HG02840 (cell line): ENCODE measurements at regions not wholly inside any gene's neighbourhood (a gene's known extent, or its start where the extent isn't known, plus 50 kb on each side); places are given as distances from the start of the nearest gene placed in this dataset.

Experiments used
- ATAC-seq: cut with Tn5 transposase; IDR thresholded peaks from one replicate; pipeline ENCODE4 v1.9.1; 2021; ENCODE audit warnings: mild to moderate bottlenecking, moderate library complexity, moderate number of reproducible peaks; ENCODE audit not compliant: unreplicated experiment, low FRiP score

- ATAC-seq = no peak
Measured at GRCh38 chr19:30082611-30083010, 140.6 kb downstream of the URI1 start.

GRCh38 chr19:30083125-30083681 lies 141.2 kb downstream of the URI1 start:
- ATAC-seq = no peak

- ATAC-seq = no peak
Measured at GRCh38 chr19:30083701-30084156, 141.7 kb downstream of the URI1 start.

GRCh38 chr19:30084390-30084819 lies 142.4 kb downstream of the URI1 start:
- no peak for ATAC-seq

GRCh38 chr19:30085394-30085793 lies 143.4 kb downstream of the URI1 start:
- ATAC-seq = no peak

- no peak for ATAC-seq
Measured at GRCh38 chr19:30086220-30086619, 144.2 kb downstream of the URI1 start.

- no peak for ATAC-seq
Measured at GRCh38 chr19:30086916-30087315, 144.9 kb downstream of the URI1 start.

GRCh38 chr19:30087381-30088138 lies 145.5 kb downstream of the URI1 start:
- no peak for ATAC-seq

GRCh38 chr19:30088567-30088966 lies 146.5 kb downstream of the URI1 start:
- no peak for ATAC-seq

GRCh38 chr19:30089086-30089665 lies 147.1 kb downstream of the URI1 start:
- no peak for ATAC-seq

GRCh38 chr19:30090476-30090875 lies 148.4 kb downstream of the URI1 start:
- ATAC-seq = no peak

GRCh38 chr19:30090963-30091362 lies 148.9 kb downstream of the URI1 start:
- no peak for ATAC-seq

GRCh38 chr19:30091456-30091855 lies 149.4 kb downstream of the URI1 start:
- ATAC-seq = no peak

- no peak for ATAC-seq
Measured at GRCh38 chr19:30091856-30092255, 149.8 kb downstream of the URI1 start.

GRCh38 chr19:30092721-30093569 lies 150.9 kb downstream of the URI1 start:
- ATAC-seq = no peak

- ATAC-seq = no peak
Measured at GRCh38 chr19:30093966-30094755, 152.1 kb downstream of the URI1 start.

- ATAC-seq = no peak
Measured at GRCh38 chr19:30094756-30095140, 152.7 kb downstream of the URI1 start.

- ATAC-seq = no peak
Measured at GRCh38 chr19:30095171-30095570, 153.1 kb downstream of the URI1 start.

GRCh38 chr19:30096596-30097370 lies 154.7 kb downstream of the URI1 start:
- no peak for ATAC-seq
